Caco-2 (cell line): ENCODE measurements at regions not wholly inside any gene's neighbourhood (a gene's known extent, or its start where the extent isn't known, plus 50 kb on each side); places are given as distances from the start of the nearest gene placed in this dataset.

Experiments
- BruUV-seq: library from RNA; stranded (reverse); fragments of 400-500 nt; replicated peaks from 2 replicates; lab custom pipeline; 2021; lab: Mats Ljungman, UMichigan
- CTCF ChIA-PET: fragments of 300-600 bp; sonication (Branson Sonifier 250); formaldehyde crosslinking; loops from one replicate; lab custom pipeline; 2022; ENCODE audit warnings: antibody characterized with exemption; lab: Charles Lee
- POLR2A ChIA-PET: fragments of 300-600 bp; sonication (Branson Sonifier 250); formaldehyde crosslinking; loops from one replicate; lab custom pipeline; 2022; ENCODE audit warnings: antibody characterized with exemption; lab: Charles Lee
- DNase-seq, 2 experiments: peaks; one replicate each; pipeline versions ENCODE4 v3.0.0 to v3.0.0-alpha.2; 2020 to 2022
- H3K27me3 ChIP-seq: replicated peaks from 2 replicates; pipeline ENCODE4 v1.6.0; 2011; ENCODE audit warnings: low read length; ENCODE audit not compliant: control insufficient read depth, insufficient read depth
- H3K36me3 ChIP-seq: 2 replicates; pipeline ENCODE4 v1.5.1; 2011; ENCODE audit warnings: low read length; ENCODE audit not compliant: control insufficient read depth, insufficient read depth
- H3K4me1 ChIP-seq: fragments of 250-450 bp; sonication (Bioruptor Pico); 2 replicates; pipeline ENCODE4 v1.5.1; 2020; ENCODE audit warnings: mild to moderate bottlenecking
- H3K4me3 ChIP-seq: 2 replicates; pipeline ENCODE4 v1.5.1; 2011; ENCODE audit warnings: low read depth, mild to moderate bottlenecking, control low read depth, low read length
- H3K9me3 ChIP-seq: fragments of 250-450 bp; sonication (Bioruptor Pico); 2 replicates; pipeline ENCODE4 v1.5.1; 2020; ENCODE audit warnings: mild to moderate bottlenecking, moderate library complexity
- H3K27ac Mint-ChIP-seq: one replicate; pipeline ENCODE4 v1.8.0; 2022; ENCODE audit warnings: mixed read lengths; ENCODE audit not compliant: unreplicated experiment
- H3K27me3 Mint-ChIP-seq: one replicate; pipeline ENCODE4 v1.8.0; 2022; ENCODE audit warnings: mixed read lengths; ENCODE audit not compliant: insufficient read depth, unreplicated experiment
- H3K36me3 Mint-ChIP-seq: one replicate; pipeline ENCODE4 v1.8.0; 2022; ENCODE audit warnings: mild to moderate bottlenecking, mixed read lengths; ENCODE audit not compliant: insufficient read depth, unreplicated experiment
- H3K4me1 Mint-ChIP-seq: one replicate; pipeline ENCODE4 v1.8.0; 2022; ENCODE audit warnings: low read depth, mixed read lengths; ENCODE audit not compliant: unreplicated experiment
- H3K4me3 Mint-ChIP-seq: one replicate; pipeline ENCODE4 v1.8.0; 2022; ENCODE audit warnings: mild to moderate bottlenecking, moderate library complexity, mixed read lengths; ENCODE audit not compliant: unreplicated experiment
- H3K9me3 Mint-ChIP-seq: one replicate; pipeline ENCODE4 v1.8.0; 2022; ENCODE audit warnings: mixed read lengths; ENCODE audit not compliant: unreplicated experiment
- CTCF ChIP-seq, 2 experiments: fragments of 200-600 bp in 1 of 2; IDR thresholded peaks; 1 replicate in 1 of 2; 2 replicates in 1 of 2; pipeline versions ENCODE4 v1.5.1 to v1.8.0; 2011 to 2022; ENCODE audit warnings: antibody characterized with exemption in 1 of 2, control low read depth in 1 of 2, inconsistent platforms in 1 of 2, low read depth in 1 of 2, low read length in 1 of 2, mild to moderate bottlenecking in 1 of 2, moderate library complexity in 1 of 2; ENCODE audit not compliant: insufficient read depth in 1 of 2, severe bottlenecking in 1 of 2, unreplicated experiment in 1 of 2
- intact Hi-C: fragments of 100-400 bp; cut with micrococcal nuclease; formaldehyde crosslinking; loops from one replicate; pipeline ENCODE4 v1.10.0; 2022; ENCODE audit not compliant: unreplicated experiment

GRCh38 chr15:46918462-46919140 lies 798.7 kb upstream of the SEMA6D start:
- no peak overlapping the region for H3K4me3 ChIP-seq

GRCh38 chr15:46921891-46922290 lies 795.4 kb upstream of the SEMA6D start:
- Mint-ChIP-seq H3K27me3 (no peaks in the 10 kb centered on the region), H3K27ac (no peak overlapping the region), H3K4me1 (no peaks in the 10 kb centered on the region), H3K4me3 (no peak overlapping the region), H3K36me3 (no peaks in the 10 kb centered on the region), H3K9me3 (no peaks in the 10 kb centered on the region)
- POLR2A ChIA-PET = no interaction called here
- no peaks in the 10 kb centered on the region for H3K36me3 ChIP-seq
- no peaks in the 10 kb centered on the region for H3K27me3 ChIP-seq
- H3K9me3 ChIP-seq = no peaks in the 10 kb centered on the region
- CTCF ChIA-PET = no interaction called here
- no peak for TF ChIP-seq CTCF (IDR thresholded peaks at IDR 0.05; ENCODE audit: insufficient read depth in 1 of 2, low read depth in 1 of 2, low read length in 1 of 2, severe bottlenecking in 1 of 2, unreplicated experiment in 1 of 2)
- no TSS peak for BruUV-seq
- H3K4me1 ChIP-seq = no peaks in the 10 kb centered on the region
- H3K4me3 ChIP-seq = no peak overlapping the region
- intact Hi-C loops = no loop called here
- DNase-seq = no peak

More at GRCh38 chr15:46918462-46919140, 798.7 kb upstream of the SEMA6D start:
- no peaks in the 10 kb centered on the region for H3K4me1 ChIP-seq
- CTCF ChIA-PET = no interaction called here
- H3K4me1 Mint-ChIP-seq = no peaks in the 10 kb centered on the region
- H3K9me3 Mint-ChIP-seq = no peaks in the 10 kb centered on the region
- no peaks in the 10 kb centered on the region for H3K9me3 ChIP-seq
- H3K27ac Mint-ChIP-seq = no peak overlapping the region
- DNase-seq = no peak
- TF ChIP-seq CTCF (IDR thresholded peaks at IDR 0.05; ENCODE audit: insufficient read depth in 1 of 2, low read depth in 1 of 2, low read length in 1 of 2, severe bottlenecking in 1 of 2, unreplicated experiment in 1 of 2) = no peak
- intact Hi-C loops = no loop called here
- H3K27me3 ChIP-seq = no peaks in the 10 kb centered on the region
- POLR2A ChIA-PET = no interaction called here
- H3K36me3 Mint-ChIP-seq = no peaks in the 10 kb centered on the region
- BruUV-seq = no TSS peak
- no peaks in the 10 kb centered on the region for H3K27me3 Mint-ChIP-seq
- H3K36me3 ChIP-seq = no peaks in the 10 kb centered on the region
- H3K4me3 Mint-ChIP-seq = no peak overlapping the region

- Mint-ChIP-seq H3K4me3 (no peak overlapping the region), H3K36me3 (no peaks in the 10 kb centered on the region), H3K27me3 (no peaks in the 10 kb centered on the region), H3K4me1 (no peaks in the 10 kb centered on the region), H3K9me3 (no peaks in the 10 kb centered on the region), H3K27ac (no peak overlapping the region)
- H3K4me3 ChIP-seq = no peak overlapping the region
- POLR2A ChIA-PET = no interaction called here
- DNase-seq = no peak
- H3K4me1 ChIP-seq = no peaks in the 10 kb centered on the region
- H3K9me3 ChIP-seq = no peaks in the 10 kb centered on the region
- no peak for TF ChIP-seq CTCF (IDR thresholded peaks at IDR 0.05; ENCODE audit: insufficient read depth in 1 of 2, low read depth in 1 of 2, low read length in 1 of 2, severe bottlenecking in 1 of 2, unreplicated experiment in 1 of 2)
- no peaks in the 10 kb centered on the region for H3K27me3 ChIP-seq
- CTCF ChIA-PET = no interaction called here
- no TSS peak for BruUV-seq
- intact Hi-C loops = no loop called here
- H3K36me3 ChIP-seq = no peaks in the 10 kb centered on the region
These were observed 786.9 kb upstream of the SEMA6D start for GRCh38 chr15:46930426-46930825.
